ENCODE measurements at regions not wholly inside any gene's neighbourhood (a gene's known extent, or its start where the extent isn't known, plus 50 kb on each side); places are given as distances from the start of the nearest gene placed in this dataset.

DNA sequence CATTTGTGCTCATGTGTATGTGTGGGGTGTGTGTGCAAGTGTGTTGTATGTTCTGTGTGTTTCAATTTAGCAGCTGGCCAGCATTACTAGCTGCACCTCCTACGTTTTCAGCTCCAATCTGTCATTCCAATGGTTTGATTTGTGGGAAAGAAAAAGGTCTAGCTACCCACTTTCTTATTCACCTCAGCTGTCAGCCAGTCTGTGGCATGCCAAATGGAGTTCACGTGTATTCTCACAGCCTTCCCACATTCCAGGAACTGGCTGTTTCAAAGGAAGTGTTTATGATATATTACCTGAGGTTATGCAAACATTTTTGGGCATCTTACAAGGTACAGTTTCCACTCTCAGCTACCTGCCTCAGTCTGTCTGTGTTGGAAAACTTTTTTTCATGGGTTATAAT is 220.2 kb upstream of the CPNE8 start (continued):
- TF ChIP-seq, protein P1, sequence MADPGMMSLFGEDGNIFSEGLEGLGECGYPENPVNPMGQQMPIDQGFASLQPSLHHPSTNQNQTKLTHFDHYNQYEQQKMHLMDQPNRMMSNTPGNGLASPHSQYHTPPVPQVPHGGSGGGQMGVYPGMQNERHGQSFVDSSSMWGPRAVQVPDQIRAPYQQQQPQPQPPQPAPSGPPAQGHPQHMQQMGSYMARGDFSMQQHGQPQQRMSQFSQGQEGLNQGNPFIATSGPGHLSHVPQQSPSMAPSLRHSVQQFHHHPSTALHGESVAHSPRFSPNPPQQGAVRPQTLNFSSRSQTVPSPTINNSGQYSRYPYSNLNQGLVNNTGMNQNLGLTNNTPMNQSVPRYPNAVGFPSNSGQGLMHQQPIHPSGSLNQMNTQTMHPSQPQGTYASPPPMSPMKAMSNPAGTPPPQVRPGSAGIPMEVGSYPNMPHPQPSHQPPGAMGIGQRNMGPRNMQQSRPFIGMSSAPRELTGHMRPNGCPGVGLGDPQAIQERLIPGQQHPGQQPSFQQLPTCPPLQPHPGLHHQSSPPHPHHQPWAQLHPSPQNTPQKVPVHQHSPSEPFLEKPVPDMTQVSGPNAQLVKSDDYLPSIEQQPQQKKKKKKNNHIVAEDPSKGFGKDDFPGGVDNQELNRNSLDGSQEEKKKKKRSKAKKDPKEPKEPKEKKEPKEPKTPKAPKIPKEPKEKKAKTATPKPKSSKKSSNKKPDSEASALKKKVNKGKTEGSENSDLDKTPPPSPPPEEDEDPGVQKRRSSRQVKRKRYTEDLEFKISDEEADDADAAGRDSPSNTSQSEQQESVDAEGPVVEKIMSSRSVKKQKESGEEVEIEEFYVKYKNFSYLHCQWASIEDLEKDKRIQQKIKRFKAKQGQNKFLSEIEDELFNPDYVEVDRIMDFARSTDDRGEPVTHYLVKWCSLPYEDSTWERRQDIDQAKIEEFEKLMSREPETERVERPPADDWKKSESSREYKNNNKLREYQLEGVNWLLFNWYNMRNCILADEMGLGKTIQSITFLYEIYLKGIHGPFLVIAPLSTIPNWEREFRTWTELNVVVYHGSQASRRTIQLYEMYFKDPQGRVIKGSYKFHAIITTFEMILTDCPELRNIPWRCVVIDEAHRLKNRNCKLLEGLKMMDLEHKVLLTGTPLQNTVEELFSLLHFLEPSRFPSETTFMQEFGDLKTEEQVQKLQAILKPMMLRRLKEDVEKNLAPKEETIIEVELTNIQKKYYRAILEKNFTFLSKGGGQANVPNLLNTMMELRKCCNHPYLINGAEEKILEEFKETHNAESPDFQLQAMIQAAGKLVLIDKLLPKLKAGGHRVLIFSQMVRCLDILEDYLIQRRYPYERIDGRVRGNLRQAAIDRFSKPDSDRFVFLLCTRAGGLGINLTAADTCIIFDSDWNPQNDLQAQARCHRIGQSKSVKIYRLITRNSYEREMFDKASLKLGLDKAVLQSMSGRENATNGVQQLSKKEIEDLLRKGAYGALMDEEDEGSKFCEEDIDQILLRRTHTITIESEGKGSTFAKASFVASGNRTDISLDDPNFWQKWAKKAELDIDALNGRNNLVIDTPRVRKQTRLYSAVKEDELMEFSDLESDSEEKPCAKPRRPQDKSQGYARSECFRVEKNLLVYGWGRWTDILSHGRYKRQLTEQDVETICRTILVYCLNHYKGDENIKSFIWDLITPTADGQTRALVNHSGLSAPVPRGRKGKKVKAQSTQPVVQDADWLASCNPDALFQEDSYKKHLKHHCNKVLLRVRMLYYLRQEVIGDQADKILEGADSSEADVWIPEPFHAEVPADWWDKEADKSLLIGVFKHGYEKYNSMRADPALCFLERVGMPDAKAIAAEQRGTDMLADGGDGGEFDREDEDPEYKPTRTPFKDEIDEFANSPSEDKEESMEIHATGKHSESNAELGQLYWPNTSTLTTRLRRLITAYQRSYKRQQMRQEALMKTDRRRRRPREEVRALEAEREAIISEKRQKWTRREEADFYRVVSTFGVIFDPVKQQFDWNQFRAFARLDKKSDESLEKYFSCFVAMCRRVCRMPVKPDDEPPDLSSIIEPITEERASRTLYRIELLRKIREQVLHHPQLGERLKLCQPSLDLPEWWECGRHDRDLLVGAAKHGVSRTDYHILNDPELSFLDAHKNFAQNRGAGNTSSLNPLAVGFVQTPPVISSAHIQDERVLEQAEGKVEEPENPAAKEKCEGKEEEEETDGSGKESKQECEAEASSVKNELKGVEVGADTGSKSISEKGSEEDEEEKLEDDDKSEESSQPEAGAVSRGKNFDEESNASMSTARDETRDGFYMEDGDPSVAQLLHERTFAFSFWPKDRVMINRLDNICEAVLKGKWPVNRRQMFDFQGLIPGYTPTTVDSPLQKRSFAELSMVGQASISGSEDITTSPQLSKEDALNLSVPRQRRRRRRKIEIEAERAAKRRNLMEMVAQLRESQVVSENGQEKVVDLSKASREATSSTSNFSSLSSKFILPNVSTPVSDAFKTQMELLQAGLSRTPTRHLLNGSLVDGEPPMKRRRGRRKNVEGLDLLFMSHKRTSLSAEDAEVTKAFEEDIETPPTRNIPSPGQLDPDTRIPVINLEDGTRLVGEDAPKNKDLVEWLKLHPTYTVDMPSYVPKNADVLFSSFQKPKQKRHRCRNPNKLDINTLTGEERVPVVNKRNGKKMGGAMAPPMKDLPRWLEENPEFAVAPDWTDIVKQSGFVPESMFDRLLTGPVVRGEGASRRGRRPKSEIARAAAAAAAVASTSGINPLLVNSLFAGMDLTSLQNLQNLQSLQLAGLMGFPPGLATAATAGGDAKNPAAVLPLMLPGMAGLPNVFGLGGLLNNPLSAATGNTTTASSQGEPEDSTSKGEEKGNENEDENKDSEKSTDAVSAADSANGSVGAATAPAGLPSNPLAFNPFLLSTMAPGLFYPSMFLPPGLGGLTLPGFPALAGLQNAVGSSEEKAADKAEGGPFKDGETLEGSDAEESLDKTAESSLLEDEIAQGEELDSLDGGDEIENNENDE (IDR thresholded peaks at IDR 0.05; ENCODE audit: low read depth, low read length), result no peak
- no peak for TF ChIP-seq HNRNPUL1 (IDR thresholded peaks at IDR 0.05; ENCODE audit: low read length)
- no peak for TF ChIP-seq E2F5 (CRISPR knock-in tag; IDR thresholded peaks at IDR 0.05)
- TF ChIP-seq TAL1 (IDR thresholded peaks at IDR 0.05), result no peak
- no peak for TF ChIP-seq PRPF4 (IDR thresholded peaks at IDR 0.05; ENCODE audit: insufficient read depth, low read depth, low read length, poor library complexity, severe bottlenecking)

Measured in K562 (cell line).